GM21447 (cell line): ENCODE measurements at regions not wholly inside any gene's neighbourhood (a gene's known extent, or its start where the extent isn't known, plus 50 kb on each side); places are given as distances from the start of the nearest gene placed in this dataset.

Experiments
- ATAC-seq: cut with Tn5 transposase; IDR thresholded peaks from one replicate; pipeline ENCODE4 v1.9.1; 2021; ENCODE audit not compliant: unreplicated experiment

GRCh38 chr2:16335947-16336346 is 329.7 kb downstream of the CYRIA start:
- ATAC-seq: no peak

DNA sequence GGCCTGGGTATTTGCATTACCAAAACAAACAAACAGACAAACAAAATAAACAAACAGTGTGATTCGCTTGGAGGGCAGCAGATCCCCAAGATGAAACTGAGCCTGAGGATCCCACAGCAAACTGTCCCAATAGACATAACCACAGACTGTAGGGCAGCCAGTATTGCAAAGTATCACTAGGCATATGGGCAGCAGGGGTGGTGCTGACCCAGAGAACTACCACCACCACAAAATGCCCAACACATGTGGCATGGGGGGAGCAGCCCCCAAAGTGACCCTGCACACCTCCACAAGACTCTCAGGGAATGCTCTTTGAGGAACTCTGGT is 330.1 kb downstream of the CYRIA start:
- no peak for ATAC-seq

- no peak for ATAC-seq
Measured at GRCh38 chr2:16334886-16335603, 330.6 kb downstream of the CYRIA start.

- ATAC-seq: no peak
Measured at GRCh38 chr2:16334366-16334765, 331.3 kb downstream of the CYRIA start.

DNA sequence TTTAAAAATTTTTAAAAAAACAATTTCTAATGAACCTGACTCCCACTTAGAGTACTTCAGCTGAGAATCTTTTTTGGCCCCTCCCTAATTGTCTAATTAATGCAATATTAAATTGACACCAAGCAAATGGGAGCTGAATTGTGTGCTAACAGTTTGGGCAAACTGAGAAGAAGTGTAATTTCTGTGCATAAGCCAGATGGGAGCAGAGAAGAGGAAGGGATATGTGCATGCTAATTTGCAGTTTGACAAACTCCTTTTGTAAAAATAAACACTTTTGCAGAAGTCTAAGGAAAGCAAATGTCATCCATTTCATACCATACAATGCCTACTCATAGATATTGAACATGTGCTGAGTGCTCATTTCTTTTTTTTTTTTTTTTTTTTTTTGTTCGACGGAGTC is 332.0 kb downstream of the CYRIA start:
- no peak for ATAC-seq

GRCh38 chr2:16332681-16333557 is 332.7 kb downstream of the CYRIA start:
- no peak for ATAC-seq

DNA sequence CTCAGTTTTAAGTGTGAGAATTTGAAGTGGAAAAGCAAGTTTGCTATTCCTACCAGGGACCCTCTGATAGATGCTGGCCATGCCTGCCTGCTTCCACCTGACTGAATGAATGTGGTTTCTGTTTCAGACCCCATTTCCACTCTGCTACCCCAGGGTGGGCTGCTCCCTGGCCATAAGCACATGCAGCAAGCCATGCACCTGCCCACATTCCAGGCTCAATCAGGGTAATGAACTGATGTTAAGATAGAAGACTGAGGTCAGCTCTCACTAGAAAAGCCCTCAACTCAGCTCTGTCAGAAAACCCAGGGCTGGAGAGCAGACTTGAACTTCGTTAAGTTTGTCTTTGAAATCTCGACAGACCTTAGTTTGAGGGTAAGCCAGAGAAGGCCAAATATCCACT is 333.9 kb downstream of the CYRIA start:
- ATAC-seq: no peak

DNA sequence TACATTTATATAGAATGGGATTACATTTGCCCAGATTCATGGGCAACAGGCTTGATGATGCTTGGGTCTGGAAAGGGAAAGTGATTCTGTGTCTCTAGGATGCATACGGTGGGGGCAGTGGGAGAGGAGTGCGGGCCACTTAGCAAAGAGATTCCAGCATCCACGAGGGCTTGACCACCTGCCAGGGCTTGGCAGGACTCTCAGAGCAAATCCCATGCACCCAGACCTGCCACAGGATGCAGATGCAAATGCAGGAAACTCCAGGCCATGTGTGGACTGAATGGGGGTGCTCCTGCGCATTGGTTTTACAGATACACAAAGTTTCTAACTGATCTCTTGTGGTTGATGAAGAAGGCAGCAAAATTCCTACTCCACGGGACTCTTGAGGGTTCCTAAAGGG is 334.7 kb downstream of the CYRIA start:
- no peak for ATAC-seq

DNA sequence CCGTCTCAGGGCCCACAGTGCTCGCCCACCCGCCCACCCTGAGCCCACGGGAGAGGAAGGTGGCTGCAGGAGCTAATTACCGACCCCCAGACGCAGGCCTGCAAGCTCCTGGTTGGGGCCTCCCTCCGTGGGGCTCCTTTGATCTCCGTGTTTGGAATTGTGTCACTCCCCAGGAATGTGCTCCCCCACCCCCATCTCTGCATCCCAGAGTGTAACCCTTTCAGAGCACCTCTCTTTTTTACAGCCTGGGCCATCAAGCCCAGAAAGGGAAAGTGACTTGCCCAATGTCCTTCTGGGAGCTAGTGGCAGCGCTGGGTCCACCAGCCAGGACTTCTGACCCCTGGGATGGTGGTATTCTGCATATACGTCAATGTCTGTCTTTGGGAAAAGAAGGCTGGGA is 335.1 kb downstream of the CYRIA start:
- no peak for ATAC-seq

DNA sequence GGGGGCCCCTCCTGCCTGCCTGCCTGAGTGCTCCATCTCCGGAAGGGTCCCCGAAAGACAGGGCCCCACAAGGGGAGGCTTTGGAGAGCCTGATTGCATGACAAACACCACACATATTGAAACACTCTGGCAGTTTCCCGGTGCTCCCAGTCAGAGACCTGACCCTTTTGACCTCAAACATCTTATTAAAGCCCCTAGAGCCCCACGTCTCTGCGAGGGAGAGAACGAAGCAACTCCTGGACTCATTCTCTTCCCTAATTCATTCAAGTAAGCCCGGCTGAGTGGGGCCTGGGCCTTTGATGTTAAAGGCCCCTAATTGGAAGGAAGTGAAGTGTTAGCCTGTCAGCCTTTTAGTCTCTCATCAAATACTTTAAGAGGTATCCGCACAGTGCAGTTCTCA is 335.6 kb downstream of the CYRIA start:
- no peak for ATAC-seq

DNA sequence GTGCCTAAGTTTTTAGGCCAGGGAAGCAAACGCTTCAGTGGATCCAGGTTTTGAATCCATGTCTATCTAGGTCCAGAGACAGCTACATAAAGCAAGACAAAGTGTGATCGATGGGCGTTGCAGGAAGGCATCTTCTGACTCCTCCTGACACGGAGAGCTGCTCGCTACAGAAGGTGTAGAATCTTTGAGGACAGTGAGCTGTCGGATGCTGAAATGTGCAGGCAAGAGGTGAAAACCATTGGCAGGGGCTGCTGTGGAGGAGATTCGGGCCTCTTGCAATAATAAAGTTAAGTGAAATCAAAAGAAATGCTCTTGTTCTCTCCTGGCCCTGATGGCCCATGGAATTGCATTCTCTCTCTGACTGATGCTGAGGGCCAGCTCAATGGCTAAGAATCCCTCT is 336.2 kb downstream of the CYRIA start:
- ATAC-seq: no peak

GRCh38 chr2:16328521-16329190 is 337.0 kb downstream of the CYRIA start:
- ATAC-seq: no peak

GRCh38 chr2:16327326-16327725 is 338.3 kb downstream of the CYRIA start:
- no peak for ATAC-seq

DNA sequence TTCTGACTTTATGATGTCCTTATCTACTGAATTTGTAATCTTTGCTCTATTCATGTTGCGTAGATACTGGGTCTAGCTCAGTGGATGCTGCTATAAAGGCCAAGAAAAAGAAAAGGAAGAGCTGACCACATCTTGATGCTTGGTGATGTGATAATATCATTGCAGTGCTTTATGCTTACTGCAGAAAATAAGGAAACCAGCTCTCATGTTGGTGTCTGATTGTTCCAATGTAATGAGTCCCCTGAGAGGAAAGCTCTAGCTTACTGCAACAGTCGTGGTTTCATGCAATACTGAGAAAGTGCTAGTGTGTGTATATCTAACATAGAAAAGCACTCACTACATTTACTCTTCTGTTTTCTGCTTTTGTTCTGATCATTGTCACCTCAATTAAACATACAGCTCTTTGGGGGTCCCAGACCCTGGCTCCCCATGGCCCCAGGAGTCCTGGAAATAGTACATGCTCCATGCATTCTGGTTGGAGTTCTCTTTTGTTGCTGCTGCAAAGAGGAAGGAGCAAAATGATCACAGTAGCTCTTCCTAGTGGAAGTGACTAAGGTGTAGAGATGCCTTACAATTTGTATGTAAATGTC is 338.8 kb downstream of the CYRIA start:
- ATAC-seq: no peak

DNA sequence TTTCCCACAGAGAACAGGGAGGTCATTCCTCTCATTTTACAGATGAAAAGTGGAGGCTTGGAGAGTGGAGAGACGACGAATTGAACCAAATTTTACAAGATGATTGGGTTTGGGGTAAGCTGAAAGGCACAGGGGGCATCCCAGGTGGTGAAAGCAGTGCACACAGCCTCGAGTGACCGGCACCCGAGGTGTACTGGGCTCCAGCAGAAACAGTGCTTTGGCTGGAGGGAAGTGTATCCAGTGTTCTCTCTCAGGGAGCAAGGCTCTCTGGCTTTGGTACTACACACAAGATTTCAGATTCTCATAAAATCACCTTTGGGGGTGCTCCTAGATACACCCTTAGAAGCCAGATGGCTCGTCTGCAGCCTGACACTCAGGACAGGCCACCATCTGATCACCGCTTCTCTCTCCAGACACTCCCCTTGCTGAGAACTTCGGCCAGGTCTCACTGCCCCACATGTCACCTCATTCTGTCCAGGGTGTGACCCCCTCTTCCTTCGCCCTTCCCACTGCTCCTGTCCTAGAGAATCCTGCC is 339.6 kb downstream of the CYRIA start:
- ATAC-seq: no peak

DNA sequence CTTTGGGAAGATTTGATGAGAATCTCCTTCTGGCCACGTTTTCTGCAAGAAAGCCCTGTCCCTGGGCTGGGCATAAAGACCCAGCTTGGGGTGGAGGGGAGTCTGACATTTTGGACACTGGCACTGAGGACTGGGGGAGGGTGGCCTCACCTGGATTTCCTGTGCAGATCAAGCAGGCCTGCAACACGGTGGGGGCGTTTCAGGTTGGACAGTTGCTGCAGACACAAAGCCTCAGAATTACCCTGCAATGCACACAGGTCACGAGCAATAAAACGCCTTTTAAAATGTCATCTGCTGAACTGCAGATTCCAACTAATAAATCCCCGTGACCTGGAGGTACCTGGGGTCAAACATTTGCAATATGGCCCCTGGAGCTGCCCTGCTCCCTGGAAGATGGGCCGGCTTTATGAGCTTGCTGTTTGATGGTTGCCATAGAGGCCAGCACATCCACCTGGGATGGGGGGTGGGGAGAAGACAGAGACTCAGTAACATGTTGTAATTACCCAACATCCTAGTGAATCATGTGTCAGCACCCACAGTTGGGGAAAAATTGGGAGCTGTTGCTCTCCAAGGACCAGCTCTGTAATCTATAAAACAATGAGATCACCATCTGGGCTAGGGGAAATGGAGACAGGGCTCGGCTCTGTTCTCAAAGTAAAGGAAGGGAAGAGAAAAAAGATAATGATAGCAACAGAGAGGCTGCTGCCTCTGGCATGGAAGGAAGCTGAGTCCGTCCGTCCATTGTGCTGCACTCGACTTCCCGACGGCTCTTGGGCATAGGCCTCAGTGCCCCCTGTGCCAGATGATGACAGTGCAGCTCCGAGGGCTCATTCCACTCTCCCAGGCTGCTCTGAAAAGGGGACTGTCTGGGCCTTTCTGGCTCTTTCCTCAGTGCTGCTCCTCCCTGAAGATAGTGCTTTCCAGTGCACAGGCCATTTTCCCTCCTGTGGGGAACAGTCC is 340.3 kb downstream of the CYRIA start:
- no peak for ATAC-seq

DNA sequence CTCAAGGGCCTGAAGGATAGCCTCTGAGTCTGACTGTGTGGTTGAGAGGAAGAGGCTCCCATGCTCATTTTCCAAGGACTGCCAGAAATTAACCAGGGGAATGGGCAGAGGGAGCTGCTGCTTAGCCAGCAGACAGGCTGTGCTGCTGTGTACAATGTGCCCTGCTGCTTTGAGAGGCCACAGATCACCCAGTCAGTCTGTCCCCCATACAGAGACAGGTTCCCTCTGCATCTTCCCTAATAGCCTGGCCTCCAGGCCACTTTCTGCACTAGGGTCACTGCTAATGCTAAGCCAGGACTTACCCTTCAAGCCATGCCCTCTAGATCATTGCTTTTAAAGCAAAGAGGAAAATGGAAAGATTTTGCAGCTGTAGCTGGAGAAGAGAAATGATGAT is 341.1 kb downstream of the CYRIA start:
- ATAC-seq: no peak

GRCh38 chr2:16323551-16324543 is 341.8 kb downstream of the CYRIA start:
- no peak for ATAC-seq

GRCh38 chr2:16323126-16323520 is 342.5 kb downstream of the CYRIA start:
- ATAC-seq: no peak
